ENCODE measurements at regions not wholly inside any gene's neighbourhood (a gene's known extent, or its start where the extent isn't known, plus 50 kb on each side); places are given as distances from the start of the nearest gene placed in this dataset.

DNA sequence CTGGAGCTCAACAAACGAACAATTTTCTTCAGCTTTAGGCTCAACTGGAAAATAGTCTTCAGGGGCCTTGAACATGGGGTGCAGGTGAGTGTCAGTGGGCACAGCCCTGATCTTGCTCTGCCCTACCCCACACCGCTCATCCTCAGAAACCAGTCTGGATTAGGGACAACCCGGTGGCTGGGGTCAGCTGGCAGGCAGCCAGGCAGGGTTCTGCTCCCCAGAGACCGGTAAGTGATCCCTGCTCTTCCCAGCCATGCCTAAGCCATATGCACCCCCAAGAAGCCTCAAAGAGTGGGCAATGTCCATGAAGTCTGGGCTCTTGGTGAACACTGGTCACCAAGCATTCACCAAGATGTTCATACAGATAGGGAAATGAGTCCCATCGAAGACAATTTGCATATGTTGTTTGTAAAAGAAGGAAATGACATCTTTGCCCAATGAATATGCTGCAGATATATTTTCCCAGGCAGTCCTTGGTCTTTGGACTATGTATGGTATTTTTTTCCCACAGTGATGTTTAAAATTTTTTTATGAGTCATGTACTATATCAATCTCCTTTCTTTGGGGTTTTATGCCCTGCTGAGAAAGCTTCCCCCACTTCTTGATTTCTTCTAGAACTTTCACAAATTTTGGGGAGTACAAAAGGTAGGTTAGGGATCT lies 63.9 kb upstream of the VASH1 start:
- TF ChIP-seq, protein P1, sequence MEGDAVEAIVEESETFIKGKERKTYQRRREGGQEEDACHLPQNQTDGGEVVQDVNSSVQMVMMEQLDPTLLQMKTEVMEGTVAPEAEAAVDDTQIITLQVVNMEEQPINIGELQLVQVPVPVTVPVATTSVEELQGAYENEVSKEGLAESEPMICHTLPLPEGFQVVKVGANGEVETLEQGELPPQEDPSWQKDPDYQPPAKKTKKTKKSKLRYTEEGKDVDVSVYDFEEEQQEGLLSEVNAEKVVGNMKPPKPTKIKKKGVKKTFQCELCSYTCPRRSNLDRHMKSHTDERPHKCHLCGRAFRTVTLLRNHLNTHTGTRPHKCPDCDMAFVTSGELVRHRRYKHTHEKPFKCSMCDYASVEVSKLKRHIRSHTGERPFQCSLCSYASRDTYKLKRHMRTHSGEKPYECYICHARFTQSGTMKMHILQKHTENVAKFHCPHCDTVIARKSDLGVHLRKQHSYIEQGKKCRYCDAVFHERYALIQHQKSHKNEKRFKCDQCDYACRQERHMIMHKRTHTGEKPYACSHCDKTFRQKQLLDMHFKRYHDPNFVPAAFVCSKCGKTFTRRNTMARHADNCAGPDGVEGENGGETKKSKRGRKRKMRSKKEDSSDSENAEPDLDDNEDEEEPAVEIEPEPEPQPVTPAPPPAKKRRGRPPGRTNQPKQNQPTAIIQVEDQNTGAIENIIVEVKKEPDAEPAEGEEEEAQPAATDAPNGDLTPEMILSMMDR (IDR thresholded peaks at IDR 0.05) = no peak
- no peak for TF ChIP-seq POLR2A (IDR thresholded peaks at IDR 0.05)
- TF ChIP-seq EP300 (IDR thresholded peaks at IDR 0.05) = no peak

All from ovary (tissue), 3 donors.